ENCODE measurements at regions not wholly inside any gene's neighbourhood (a gene's known extent, or its start where the extent isn't known, plus 50 kb on each side); places are given as distances from the start of the nearest gene placed in this dataset.

GRCh38 chr12:92297405-92297804 lies 151.8 kb upstream of the BTG1 start:
- no peaks in the 10 kb centered on the region for H3K9me3 ChIP-seq (ENCODE audit: control insufficient read depth, insufficient read depth, low read depth, low read length)
- H3K27ac ChIP-seq (ENCODE audit: extremely low read depth, low read depth, low read length) = no peak overlapping the region
- POLR2A ChIA-PET = no interaction called here
- CTCF ChIA-PET = interaction anchor here (0.6 kb wide), 1 partner anchor 38 kb away, joined by 6 read pairs; no protein-coding TSS in a partner anchor
- TF ChIP-seq ZNF791 (tag by site-specific recombination; IDR thresholded peaks at IDR 0.05) (no peak), ZXDB (tag by site-specific recombination; IDR thresholded peaks at IDR 0.05) (no peak), ZNF701 (tag by site-specific recombination; IDR thresholded peaks at IDR 0.05) (no peak), GLI4 (tag by site-specific recombination; IDR thresholded peaks at IDR 0.05) (no peak), ZNF558 (tag by site-specific recombination; IDR thresholded peaks at IDR 0.05) (no peak), ZNF19 (tag by site-specific recombination; IDR thresholded peaks at IDR 0.05; ENCODE audit: low read depth) (no peak), OSR2 (tag by site-specific recombination; IDR thresholded peaks at IDR 0.05) (no peak), ZNF112 (tag by site-specific recombination; IDR thresholded peaks at IDR 0.05) (no peak), ZNF404 (tag by site-specific recombination; IDR thresholded peaks at IDR 0.05) (no peak), ZNF394 (tag by site-specific recombination; IDR thresholded peaks at IDR 0.05; ENCODE audit: borderline replicate concordance) (no peak), ZNF626 (tag by site-specific recombination; IDR thresholded peaks at IDR 0.05) (no peak), ZNF148 (tag by site-specific recombination; IDR thresholded peaks at IDR 0.05; ENCODE audit: borderline replicate concordance) (no peak), ZEB2 (tag by site-specific recombination; IDR thresholded peaks at IDR 0.05) (no peak), ZNF654 (tag by site-specific recombination; IDR thresholded peaks at IDR 0.05; ENCODE audit: low read depth) (no peak), ZNF660 (tag by site-specific recombination; IDR thresholded peaks at IDR 0.05) (no peak), ZNF777 (tag by site-specific recombination; IDR thresholded peaks at IDR 0.05; ENCODE audit: borderline replicate concordance) (no peak)
- H3K36me3 ChIP-seq (ENCODE audit: control insufficient read depth in 2 of 2, insufficient read depth in 1 of 2, low read length in 2 of 2) = no peaks in the 10 kb centered on the region
- H3K4me3 ChIP-seq (ENCODE audit: low read depth, low read length) = no peak overlapping the region
- H3K4me1 ChIP-seq (ENCODE audit: control insufficient read depth, insufficient read depth, low read length) = no peaks in the 10 kb centered on the region

GRCh38 chr12:92295523-92295922 lies 149.9 kb upstream of the BTG1 start:
- H3K27ac ChIP-seq (ENCODE audit: extremely low read depth, low read depth, low read length) = no peak overlapping the region
- H3K4me1 ChIP-seq (ENCODE audit: control insufficient read depth, insufficient read depth, low read length) = no peaks in the 10 kb centered on the region
- ChIA-PET POLR2A (no interaction called here), CTCF (no interaction called here)
- no peak overlapping the region for H3K4me3 ChIP-seq (ENCODE audit: low read depth, low read length)
- no peaks in the 10 kb centered on the region for H3K36me3 ChIP-seq (ENCODE audit: control insufficient read depth in 2 of 2, insufficient read depth in 1 of 2, low read length in 2 of 2)
- H3K9me3 ChIP-seq (ENCODE audit: control insufficient read depth, insufficient read depth, low read depth, low read length) = no peaks in the 10 kb centered on the region
- no peak for TF ChIP-seq PRDM6 (tag by site-specific recombination; IDR thresholded peaks at IDR 0.05)
- TF ChIP-seq GLIS2 (tag by site-specific recombination; IDR thresholded peaks at IDR 0.05) = no peak
- no peak for TF ChIP-seq ZNF692 (tag by site-specific recombination; IDR thresholded peaks at IDR 0.05)
- no peak for TF ChIP-seq YY2 (tag by site-specific recombination; IDR thresholded peaks at IDR 0.05)
- no peak for TF ChIP-seq ZNF596 (tag by site-specific recombination; IDR thresholded peaks at IDR 0.05)
- TF ChIP-seq ZSCAN23 (tag by site-specific recombination; IDR thresholded peaks at IDR 0.05) = no peak
- TF ChIP-seq ZNF266 (tag by site-specific recombination; IDR thresholded peaks at IDR 0.05; ENCODE audit: low read depth) = no peak
- no peak for TF ChIP-seq ZNF830 (tag by site-specific recombination; IDR thresholded peaks at IDR 0.05; ENCODE audit: low read depth)
- no peak for TF ChIP-seq ZNF324 (tag by site-specific recombination; IDR thresholded peaks at IDR 0.05)
- no peak for TF ChIP-seq ATF2 (tag by site-specific recombination; IDR thresholded peaks at IDR 0.05; ENCODE audit: low read depth)
- TF ChIP-seq KLF8 (tag by site-specific recombination; IDR thresholded peaks at IDR 0.05) = no peak
